ENCODE measurements at regions not wholly inside any gene's neighbourhood (a gene's known extent, or its start where the extent isn't known, plus 50 kb on each side); places are given as distances from the start of the nearest gene placed in this dataset.
"Not testable (repeated sequence)": the region's sequence is repeated elsewhere in the genome, so short reads cannot be mapped to it uniquely, and the experiment has no call there.

DNA sequence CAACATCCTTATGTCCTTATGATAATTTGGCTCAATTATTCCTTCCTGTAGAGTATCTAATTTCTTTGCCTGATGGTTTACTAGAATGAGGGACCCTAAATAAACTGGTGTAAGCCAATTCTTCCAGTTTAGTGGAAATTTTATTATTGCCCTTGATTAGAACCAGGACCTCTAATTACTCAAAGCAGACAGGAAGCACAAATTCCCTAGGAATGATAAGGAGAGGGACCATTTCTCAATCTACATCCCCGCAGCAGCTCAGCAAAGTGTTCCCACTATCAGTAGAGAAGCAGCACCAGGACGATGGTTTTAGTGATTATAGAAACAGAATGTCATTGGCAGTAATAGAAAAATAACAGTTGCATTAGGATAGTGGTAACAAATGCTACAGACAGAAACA lies 97.1 kb downstream of the PLPPR4 start:
- no peak for DNase-seq

DNA sequence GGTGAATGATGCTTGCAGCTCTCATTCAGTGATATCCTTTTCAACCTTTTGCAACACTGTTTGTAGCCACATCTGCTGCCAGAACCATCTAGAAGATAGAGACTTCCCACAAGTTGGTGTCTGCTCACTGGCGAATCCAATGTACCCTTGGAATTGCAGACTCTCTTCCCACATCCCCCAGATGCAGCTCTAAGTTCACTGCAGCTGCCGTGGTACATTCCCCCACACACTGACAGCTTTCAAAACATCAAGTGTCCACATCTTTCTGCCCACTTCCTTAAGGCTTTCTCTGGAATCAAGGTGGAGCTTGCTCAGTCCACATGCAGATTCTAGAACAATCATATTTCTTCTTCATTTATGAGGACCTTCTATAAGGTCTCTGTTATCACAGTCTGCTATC lies 99.2 kb downstream of the PLPPR4 start:
- no peak for DNase-seq

DNA sequence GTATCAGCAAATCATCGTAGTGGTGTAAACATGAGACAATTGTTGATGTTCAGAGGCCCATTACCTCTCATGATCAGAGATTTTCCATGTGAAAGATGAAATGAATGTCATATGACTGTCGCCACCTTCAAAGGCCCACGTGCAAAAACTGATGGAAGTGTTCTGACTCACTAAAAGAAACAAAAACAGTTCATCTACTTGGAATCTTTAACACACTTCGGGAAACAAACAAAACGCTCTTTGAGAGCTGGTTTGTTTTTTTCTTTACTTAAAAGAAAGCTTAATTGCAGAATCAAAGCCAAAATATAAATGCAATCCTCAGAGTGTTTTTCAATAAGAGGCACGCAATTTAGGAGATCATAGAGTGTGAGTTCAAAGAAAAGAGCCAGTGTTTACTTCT lies 100.8 kb downstream of the PLPPR4 start:
- no peak for DNase-seq

DNA sequence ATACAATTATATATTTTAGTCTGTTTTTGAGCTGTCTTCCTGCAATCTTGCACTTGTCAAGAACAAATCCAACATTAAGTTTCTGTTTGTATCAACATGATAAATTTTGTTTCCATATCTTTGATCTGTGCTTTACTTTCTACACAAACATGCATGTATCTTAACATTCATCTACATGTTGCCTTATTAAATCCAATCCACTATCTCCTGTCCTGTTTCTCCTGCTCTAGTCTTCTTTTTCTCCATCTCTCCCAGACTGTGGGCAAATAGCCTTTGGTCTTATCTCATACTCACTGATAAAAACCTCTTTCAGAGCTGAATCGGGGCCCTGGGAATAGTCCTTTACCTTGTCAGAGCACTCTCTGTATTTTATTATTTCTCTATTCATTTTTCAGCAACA lies 101.3 kb downstream of the PLPPR4 start:
- DNase-seq: no peak

DNA sequence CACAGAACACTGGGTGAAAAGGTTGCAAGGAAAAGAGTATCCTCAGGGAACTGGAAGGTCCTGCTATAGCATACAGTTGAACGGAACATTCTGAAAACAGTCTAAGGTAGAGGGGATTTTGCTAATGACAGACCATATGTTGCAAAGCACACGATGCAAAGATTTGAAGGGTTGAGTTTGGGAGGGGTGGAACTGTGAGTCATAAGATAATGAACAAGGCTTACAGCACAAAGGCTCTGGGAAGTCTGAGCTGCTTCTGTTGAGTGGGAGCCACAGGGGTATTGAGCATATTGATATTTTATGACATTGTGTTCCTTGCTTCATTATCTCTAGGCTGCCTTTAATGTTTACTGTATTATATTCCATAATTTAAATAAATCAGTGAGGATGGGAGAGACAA lies 104.9 kb downstream of the PLPPR4 start:
- DNase-seq: no peak

DNA sequence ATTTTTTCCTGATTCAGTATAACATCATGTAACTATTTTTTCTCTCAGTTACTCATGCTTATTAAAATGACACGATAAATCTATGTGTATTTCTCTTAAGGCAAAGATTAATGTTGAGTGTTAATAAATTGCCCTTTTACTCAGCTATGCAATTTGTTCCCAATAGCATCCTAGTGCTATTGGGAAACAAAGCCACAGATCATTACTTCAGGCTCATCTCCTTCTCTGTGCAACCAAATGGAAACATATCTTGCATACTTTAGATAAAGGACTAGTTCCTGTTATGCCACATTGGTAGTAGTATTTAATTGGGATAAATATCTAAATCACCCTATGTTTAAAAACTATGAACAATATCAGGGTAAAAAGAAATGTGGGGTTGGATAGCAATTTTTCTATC lies 106.2 kb downstream of the PLPPR4 start:
- no peak for DNase-seq

DNA sequence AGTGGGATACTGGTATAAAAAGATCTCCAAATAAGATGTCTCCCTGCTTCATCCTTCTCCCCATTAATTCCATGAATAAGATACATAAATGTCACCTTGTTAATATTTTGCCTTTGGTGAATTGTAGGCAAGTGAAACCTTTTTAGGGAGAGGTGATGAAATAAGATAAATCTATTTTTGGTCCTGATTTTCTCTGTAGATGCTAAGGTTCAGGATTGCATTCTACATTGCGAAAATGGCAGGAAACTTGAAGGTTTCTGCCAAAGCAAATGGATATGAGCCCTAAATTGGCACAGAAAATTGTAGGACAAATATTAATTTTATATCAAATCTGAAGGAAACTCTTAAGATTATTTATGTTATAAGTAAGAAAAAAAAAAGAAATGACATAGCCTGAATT lies 107.1 kb downstream of the PLPPR4 start:
- DNase-seq: no peak

DNA sequence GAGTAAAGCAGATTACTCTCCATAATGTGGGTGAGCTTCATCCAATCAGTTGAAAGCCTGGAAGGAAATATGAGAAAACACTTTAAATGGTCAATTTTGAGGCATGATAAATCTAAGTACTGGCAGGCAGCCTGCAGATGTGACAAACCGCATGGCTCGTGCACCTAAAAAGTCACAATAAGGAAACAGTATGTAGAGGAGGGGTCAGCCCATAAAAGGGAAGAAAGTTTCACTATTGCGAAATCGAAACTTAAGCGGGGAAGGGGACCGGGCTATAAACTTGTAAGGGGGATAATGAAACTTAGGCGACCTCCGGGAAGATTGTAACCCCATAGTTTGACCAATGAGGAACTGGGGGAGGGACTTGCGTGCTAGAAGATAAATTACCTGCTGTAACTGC lies 109.8 kb downstream of the PLPPR4 start:
- no peak for DNase-seq

DNA sequence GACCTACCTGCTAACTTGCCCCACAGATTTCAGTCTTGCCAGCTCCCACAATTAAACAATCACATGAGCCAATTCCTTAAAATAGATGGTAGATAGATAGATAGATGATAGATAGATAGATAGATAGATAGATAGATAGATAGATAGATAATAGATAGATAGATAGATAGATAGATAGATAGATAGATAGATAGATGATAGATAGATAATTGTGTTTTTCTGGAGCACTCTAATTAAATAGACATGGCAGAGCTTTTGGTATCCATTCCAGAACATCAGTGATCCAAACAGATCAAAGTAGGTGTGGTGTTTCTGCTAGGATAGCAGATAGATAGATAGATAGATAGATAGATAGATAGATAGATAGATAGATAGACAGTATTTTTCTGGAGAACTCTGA lies 110.4 kb downstream of the PLPPR4 start:
- not testable (repeated sequence) for DNase-seq

DNA sequence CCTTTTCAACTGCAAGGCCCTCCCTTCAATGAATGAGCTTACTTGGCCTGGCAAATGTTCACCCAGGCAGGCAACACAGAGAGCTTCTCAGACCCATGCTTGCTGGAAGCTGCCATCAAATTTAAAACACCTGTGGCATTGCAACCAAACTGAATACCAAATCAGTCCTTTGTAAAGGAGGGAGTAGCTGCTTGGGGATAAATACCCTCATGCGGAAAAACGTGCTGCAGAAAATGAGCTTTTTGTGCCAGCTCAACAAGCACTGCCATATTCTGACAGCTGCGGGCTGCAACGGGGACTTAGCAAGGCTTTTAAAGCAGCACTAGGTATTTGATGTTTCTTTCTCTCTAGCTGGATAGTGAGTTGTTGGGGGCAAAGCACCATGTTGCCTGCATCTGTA lies 119.7 kb downstream of the PLPPR4 start:
- DNase-seq: no peak

DNA sequence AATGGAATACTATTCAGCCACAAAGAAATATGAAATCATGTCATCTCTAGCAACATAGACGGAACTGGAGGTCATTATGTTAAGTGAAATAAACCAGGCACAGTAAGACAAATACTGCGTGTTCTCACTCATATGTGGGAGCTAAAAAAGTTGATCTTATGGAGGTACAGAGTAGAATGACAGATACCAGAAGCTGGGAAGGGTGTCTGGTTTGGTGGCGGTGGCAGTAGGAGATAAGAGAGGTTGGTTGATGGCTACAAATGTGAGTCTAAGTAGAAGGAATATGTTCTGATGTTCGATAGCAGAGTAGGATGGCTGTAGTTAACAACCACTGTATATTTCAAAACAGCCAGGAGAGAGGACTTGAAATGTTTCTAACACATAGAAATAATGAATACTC lies 121.6 kb downstream of the PLPPR4 start:
- no peak for DNase-seq

DNA sequence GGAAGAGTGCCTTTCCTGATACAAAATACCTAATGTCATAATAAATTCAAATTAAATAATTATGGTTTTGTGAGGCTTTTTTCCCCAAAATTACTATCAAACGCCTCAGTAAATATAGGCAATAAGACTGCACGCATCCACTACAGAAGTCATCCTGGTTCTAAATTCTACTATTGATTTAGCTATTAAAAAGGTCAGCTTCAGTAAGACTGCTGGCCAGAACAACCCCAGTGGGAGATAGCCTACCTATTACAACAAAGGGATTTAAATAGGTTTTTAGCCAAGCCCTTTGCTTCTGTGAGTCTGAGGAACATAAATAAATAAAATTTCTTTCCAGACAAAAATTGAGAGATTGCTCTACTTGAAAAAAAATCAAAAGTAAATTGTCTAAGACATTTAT lies 132.1 kb downstream of the PLPPR4 start:
- no peak for DNase-seq

DNA sequence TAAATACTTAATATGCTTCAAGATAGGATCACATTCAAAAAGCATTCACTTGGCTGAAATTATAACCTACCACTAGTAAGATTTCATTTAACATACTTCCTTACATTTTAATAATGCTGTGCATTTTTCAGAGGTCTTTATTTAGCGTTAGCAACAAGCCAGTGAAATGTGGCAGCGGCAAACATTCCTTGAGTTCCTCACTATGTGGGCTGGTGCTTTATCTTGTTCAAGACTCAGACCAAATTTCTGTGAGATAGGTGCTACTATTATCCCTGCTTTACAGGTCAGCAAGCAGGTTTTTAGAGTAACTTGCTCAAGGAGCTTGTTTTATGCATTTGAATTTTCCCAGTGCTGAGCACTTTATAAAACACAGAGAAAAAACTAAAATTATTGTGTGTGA lies 132.7 kb downstream of the PLPPR4 start:
- no peak for DNase-seq

DNA sequence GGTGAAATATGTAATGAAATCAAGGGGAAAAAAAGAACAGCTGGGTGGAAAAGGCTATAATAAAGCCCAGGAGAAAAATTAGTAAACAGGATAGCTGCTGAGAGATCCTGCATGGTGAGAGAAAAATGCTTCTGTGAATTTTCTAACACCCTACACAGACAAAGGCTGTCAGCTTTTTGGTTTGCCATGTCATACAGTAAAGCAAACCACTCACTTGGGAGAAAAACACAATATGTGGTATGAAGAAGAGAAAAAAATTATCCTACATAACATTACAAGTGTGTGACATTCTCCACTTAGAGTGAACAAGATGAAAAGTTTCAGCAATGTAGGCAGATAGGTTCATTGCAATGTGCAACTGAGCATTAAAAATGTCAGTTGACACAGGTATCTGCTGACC lies 133.6 kb downstream of the PLPPR4 start:
- no peak for DNase-seq

DNA sequence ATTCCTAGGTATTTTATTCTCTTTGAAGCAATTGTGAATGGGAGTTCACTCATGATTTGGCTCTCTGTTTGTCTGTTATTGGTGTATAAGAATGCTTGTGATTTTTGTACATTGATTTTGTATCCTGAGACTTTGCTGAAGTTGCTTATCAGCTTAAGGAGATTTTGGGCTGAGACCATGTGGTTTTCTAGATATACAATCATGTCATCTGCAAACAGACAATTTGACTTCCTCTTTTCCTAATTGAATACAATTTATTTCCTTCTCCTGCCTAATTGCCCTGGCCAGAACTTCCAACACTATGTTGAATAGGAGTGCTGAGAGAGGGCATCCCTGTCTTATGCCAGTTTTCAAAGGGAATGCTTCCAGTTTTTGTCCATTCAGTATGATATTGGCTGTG lies 137.3 kb downstream of the PLPPR4 start:
- not testable (repeated sequence) for DNase-seq

DNA sequence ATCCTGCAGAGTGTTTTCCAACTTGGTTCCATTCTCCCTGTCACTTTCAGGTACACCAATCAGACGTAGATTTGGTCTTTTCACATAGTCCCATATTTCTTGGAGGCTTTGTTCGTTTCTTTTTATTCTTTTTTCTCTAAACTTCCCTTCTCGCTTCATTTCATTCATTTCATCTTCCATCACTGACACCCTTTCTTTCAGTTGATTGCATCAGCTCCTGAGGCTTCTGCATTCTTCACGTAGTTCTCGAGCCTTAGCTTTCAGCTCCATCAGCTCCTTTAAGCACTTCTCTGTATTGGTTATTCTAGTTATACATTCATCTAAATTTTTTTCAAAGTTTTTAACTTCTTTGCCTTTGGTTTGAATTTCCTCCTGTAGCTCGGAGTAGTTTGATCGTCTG lies 140.1 kb downstream of the PLPPR4 start:
- not testable (repeated sequence) for DNase-seq

DNA sequence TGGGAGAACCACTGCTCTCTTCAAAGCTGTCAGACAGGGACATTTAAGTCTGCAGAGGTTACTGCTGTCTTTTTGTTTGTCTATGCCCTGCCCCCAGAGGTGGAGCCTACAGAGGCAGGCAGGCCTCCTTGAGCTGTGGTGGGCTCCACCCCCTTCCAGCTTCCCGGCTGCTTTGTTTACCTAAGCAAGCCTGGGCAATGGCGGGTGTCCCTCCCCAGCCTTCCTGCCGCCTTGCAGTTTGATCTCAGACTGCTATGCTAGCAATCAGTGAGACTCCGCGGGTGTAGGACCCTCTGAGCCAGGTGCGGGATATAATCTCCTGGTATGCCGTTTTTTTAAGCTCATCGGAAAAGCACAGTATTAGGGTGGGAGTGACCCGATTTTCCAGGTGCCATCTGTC lies 141.0 kb downstream of the PLPPR4 start:
- not testable (repeated sequence) for DNase-seq

DNA sequence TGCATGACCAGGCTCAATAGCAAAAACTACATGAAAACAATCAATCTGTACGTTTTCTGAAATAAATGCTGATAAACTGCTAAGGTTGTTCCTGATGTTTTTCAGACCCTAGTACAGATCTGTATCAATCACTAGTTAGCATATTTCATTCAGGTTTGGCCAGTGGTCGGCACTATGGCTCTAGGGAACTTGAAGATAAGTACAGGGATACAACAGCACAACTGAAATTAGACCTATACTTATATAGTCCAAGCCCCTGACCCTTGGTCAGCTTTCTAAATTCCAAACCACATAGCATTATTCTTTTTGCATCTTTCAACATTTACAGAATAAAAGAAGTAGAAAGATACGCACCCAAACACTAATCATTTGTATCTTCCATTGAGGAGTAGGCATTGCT lies 142.7 kb downstream of the PLPPR4 start:
- DNase-seq: no peak

DNA sequence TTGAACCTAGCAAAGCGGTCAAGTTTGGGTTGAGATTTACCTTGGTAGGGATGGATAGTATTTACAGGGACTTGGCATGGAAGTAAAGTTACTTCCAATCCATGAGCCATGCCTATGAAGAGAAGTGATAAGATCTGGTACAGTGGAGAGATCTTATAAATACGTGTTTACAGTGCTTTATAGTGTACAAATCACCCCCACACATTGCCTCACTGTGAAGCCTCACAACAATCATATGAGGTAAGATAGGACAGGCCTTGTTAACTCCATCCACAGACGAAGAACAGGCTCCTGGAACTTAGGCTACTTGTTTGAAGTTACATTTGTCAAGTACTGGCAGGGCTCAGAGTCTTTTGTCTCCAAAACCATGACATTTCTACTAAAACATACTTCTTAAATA lies 159.8 kb downstream of the PLPPR4 start:
- DNase-seq: no peak

DNA sequence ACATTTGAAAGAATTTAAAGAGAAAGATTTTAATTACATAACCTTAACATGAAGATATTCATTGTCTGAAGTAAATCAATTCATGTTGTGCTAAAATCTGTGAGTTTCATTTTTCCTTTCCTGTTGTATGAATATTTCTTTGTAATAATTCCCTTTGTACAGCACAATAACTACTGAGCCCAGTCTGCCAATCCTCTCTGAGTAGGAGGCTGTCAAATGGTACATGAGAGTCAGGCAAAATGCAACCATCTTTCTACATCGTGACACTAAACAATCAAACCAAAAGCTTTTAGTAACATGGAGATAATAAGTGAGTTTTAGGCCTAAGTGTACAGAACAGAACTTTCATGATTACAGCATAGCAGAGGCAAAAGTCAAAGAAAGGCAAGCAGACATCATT lies 165.5 kb downstream of the PLPPR4 start:
- DNase-seq: no peak

DNA sequence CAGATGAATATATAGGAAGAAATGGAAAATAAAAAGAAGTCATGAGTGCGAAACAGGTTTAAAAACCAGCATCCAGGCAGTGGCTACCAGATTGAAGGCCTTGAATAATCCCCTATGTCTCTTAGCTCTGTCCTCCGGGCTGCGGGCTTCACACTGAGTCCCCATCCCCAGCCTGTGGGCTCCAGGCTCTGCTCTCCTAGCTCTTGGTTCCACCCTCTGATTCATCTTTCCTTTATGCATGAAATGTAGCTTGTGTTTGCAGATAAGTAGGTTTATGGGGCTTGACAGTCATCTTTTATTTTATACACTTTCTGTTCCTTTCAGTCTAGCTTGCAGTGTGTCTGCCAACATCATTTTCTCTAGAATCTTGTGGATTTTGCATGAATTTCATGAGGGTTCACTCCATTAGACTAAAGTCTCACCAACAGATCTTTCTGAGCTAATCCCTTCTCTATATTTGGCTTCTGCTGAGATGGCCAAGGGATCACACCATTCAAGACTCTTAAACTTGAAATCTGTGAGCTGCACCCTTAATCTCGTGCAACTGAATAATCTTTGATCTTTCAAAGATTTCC lies 174.5 kb downstream of the PLPPR4 start:
- no peak for DNase-seq

DNA sequence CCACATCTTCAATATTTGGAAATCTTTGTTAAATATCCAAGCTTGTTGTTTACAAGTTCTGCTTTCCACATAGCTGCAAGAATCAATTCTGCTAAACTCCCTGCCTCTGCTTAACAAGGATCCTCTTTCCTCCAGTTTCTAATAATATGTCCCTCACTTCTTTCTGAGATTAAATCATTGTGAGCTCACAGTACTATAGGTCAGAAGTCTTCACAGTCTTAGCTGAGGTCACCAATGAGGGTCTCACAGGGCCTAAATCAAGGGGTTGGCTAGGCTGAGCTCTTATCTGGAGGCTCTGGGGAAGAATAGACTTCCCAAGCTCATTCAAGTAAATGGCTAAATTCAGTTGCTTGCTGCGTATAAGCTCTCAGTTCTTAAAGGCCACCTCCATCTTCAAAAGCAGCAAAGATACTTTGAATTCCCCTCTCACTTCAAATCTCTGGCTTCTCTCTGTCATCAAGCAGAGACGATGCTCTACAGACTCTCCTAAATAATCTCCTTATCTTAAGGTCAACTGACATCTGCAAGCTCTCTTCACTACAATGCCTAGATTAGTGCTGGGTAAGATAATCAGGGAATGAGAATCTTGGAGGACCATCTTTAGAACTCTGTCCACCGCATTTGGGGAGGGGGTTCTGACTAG lies 175.3 kb downstream of the PLPPR4 start:
- DNase-seq: no peak

DNA sequence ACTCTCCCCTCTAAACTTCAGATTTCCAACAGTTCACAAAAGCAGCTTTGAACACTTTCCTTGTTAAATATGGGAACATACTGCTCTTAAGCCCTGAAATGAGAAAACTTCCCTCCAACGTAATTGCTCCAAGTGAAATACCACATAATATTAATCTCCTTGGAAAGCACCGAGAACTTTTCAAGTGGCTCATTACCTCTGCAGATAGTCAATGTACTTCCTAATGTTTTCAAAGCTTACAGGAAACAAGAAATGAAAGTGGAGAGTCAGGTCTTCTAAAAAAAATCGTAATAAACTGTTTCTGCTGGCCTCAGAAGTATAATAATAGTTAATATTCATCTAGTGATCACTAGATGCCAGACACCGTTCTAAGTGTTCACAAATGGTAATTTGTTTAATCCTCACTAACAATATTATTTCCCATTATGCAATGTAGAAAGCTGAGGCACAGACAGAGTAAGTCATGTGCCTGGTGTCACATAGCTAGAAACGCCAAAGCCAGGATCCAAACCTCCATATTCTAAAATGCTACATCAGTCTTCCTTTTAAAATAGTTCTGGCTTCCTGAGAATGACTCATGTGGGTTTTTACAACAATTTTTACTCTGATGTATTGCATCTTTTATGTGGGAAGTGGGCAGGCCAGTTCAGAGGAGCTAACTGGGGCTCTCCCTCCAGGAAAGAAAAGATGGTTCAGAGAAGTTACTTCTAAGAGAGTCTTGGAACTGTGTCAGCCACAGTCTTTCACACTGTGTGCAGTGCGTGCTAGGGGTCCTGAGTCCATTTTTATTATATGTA lies 177.2 kb downstream of the PLPPR4 start:
- DNase-seq: no peak

DNA sequence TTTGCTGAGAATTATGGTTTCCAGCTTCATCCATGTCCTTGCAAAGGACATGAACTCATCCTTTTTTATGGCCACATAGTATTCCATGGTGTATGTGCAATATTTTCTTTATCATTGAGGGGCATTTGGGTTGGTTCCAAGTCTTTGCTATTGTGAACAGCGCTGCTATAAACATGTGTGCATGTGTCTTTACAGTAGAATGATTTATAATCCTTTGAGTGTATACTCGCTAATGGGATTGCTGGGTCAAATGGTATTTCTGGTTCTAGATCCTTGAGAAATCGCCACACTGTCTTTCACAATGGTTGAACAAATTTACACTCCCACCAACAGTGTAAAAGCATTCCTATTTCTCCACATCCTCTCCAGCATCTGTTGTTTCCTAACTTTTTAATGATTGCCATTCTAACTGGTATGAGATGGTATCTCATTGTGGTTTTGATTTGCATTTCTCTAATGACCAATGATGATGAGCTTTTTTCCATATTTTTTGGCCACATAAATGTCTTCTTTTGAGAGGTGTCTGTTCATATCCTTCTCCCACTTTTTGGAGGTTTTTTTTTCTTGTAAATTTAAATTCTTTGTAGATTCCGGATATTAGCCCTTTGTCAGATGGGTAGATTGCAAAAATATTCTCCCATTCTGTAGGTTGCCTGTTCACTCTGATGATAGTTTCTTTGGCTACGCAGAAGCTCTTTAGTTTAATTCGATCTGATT lies 180.1 kb downstream of the PLPPR4 start:
- not testable (repeated sequence) for DNase-seq
